Endodermal cell (in vitro differentiated cells): ENCODE measurements at regions not wholly inside any gene's neighbourhood (a gene's known extent, or its start where the extent isn't known, plus 50 kb on each side); places are given as distances from the start of the nearest gene placed in this dataset.

Source experiments
- DNase-seq: peaks from one replicate; pipeline ENCODE4 v3.0.0-alpha.2; 2017
- H3K27ac ChIP-seq: 2 replicates; pipeline ENCODE4 v1.5.1; 2013; ENCODE audit warnings: mild to moderate bottlenecking, low read depth, low read length, moderate library complexity
- H3K27me3 ChIP-seq: 2 replicates; pipeline ENCODE4 v1.6.1; 2013; ENCODE audit warnings: mild to moderate bottlenecking, low read length, moderate library complexity; ENCODE audit not compliant: insufficient read depth, control insufficient read depth, poor library complexity, severe bottlenecking
- H3K36me3 ChIP-seq: 2 replicates; pipeline ENCODE4 v1.7.0; 2013; ENCODE audit warnings: mild to moderate bottlenecking, low read length, moderate library complexity; ENCODE audit not compliant: control insufficient read depth, insufficient read depth
- H3K4me1 ChIP-seq: one replicate; pipeline ENCODE4 v1.7.0; 2013; ENCODE audit warnings: low read length; ENCODE audit not compliant: control insufficient read depth, insufficient read depth
- H3K4me3 ChIP-seq: 2 replicates; pipeline ENCODE4 v1.5.1; 2013; ENCODE audit warnings: mild to moderate bottlenecking, low read length, moderate library complexity
- H3K9ac ChIP-seq: 2 replicates; pipeline ENCODE4 v1.6.1; 2013; ENCODE audit warnings: mild to moderate bottlenecking, low read length, moderate library complexity; ENCODE audit not compliant: poor library complexity, severe bottlenecking; ENCODE audit errors: extremely low read depth
- H3K9me3 ChIP-seq: 2 replicates; pipeline ENCODE4 v1.6.1; 2013; ENCODE audit warnings: mild to moderate bottlenecking, low read length, moderate library complexity; ENCODE audit not compliant: control insufficient read depth
- H3K27ac Mint-ChIP-seq: 2 replicates; pipeline ENCODE4 v1.8.0; 2020; ENCODE audit warnings: mixed read lengths
- H3K27me3 Mint-ChIP-seq: 2 replicates; pipeline ENCODE4 v1.8.0; 2021; ENCODE audit warnings: mild to moderate bottlenecking, mixed read lengths; ENCODE audit not compliant: insufficient read depth
- H3K36me3 Mint-ChIP-seq: 2 replicates; pipeline ENCODE4 v1.8.0; 2020; ENCODE audit warnings: low read depth, mixed read lengths
- H3K4me1 Mint-ChIP-seq: 2 replicates; pipeline ENCODE4 v1.8.0; 2020; ENCODE audit warnings: mixed read lengths
- H3K4me3 Mint-ChIP-seq: 2 replicates; pipeline ENCODE4 v1.8.0; 2020; ENCODE audit warnings: mild to moderate bottlenecking, moderate library complexity, mixed read lengths
- H3K9me3 Mint-ChIP-seq: 2 replicates; pipeline ENCODE4 v1.8.0; 2020; ENCODE audit warnings: mild to moderate bottlenecking, mixed read lengths
- CTCF ChIP-seq: fragments of 200-600 bp; sonication (generic); conservative IDR thresholded peaks from 2 replicates; pipeline ENCODE4 v1.5.0; 2021; ENCODE audit warnings: antibody characterized with exemption, mild to moderate bottlenecking
- WGBS, 2 experiments: methylation state at CpG; one replicate each; pipeline versions ENCODE4 v1.1.5 to v1.1.7; 2013; ENCODE audit warnings: missing lambda C conversion rate in 2 of 2, mixed read lengths in 1 of 2; ENCODE audit not compliant: insufficient coverage in 1 of 2, insufficient read length in 1 of 2; 5-methylcytosine and 5-hydroxymethylcytosine counted together

- Mint-ChIP-seq H3K27me3 (no peaks in the 10 kb centered on the region), H3K4me3 (no peak overlapping the region), H3K4me1 (no peaks in the 10 kb centered on the region), H3K27ac (no peak overlapping the region), H3K9me3 (peaks cover 7% of the 10 kb centered on the region), H3K36me3 (no peaks in the 10 kb centered on the region)
- no peaks in the 10 kb centered on the region for H3K36me3 ChIP-seq
- no peak overlapping the region for H3K27ac ChIP-seq
- no peak overlapping the region for H3K4me3 ChIP-seq
- no peak for DNase-seq
- no peaks in the 10 kb centered on the region for H3K27me3 ChIP-seq
- no peak for TF ChIP-seq CTCF
- H3K9ac ChIP-seq, result no peak overlapping the region
- peaks cover 3% of the 10 kb centered on the region for H3K4me1 ChIP-seq
- H3K9me3 ChIP-seq, result no peaks in the 10 kb centered on the region
These were observed 936.2 kb downstream of the ROBO2 start for GRCh38 chr3:77976079-77976478.

GRCh38 chr3:78003090-78003489 lies 963.2 kb downstream of the ROBO2 start:
- Histone ChIP-seq H3K27me3 (no peaks in the 10 kb centered on the region), H3K4me3 (no peak overlapping the region), H3K9ac (no peak overlapping the region), H3K36me3 (no peaks in the 10 kb centered on the region), H3K4me1 (no peaks in the 10 kb centered on the region), H3K27ac (no peak overlapping the region), H3K9me3 (no peaks in the 10 kb centered on the region)
- no peak overlapping the region for H3K27ac Mint-ChIP-seq
- H3K27me3 Mint-ChIP-seq, result no peaks in the 10 kb centered on the region
- no peaks in the 10 kb centered on the region for H3K9me3 Mint-ChIP-seq
- no peak overlapping the region for H3K4me3 Mint-ChIP-seq
- no peaks in the 10 kb centered on the region for H3K4me1 Mint-ChIP-seq
- peak; percentile 42 for DNase-seq
- TF ChIP-seq CTCF, result no peak
- no peaks in the 10 kb centered on the region for H3K36me3 Mint-ChIP-seq
- WGBS, 2 experiments, result 83 to 89% methylated on average over 4 of the region's 4 CpGs

- Mint-ChIP-seq H3K27ac (no peak overlapping the region), H3K9me3 (no peaks in the 10 kb centered on the region), H3K4me3 (no peak overlapping the region), H3K4me1 (no peaks in the 10 kb centered on the region), H3K27me3 (no peaks in the 10 kb centered on the region), H3K36me3 (no peaks in the 10 kb centered on the region)
- DNase-seq, result no peak
- no peaks in the 10 kb centered on the region for H3K9me3 ChIP-seq
- 86% methylated on average over 2 of the region's 2 CpGs; no CpG with 5 or more reads in 1 of the 2 experiments for WGBS, 2 experiments
- no peaks in the 10 kb centered on the region for H3K27me3 ChIP-seq
- H3K27ac ChIP-seq, result no peak overlapping the region
- no peak overlapping the region for H3K9ac ChIP-seq
- no peak for TF ChIP-seq CTCF
- H3K4me3 ChIP-seq, result no peak overlapping the region
- H3K4me1 ChIP-seq, result no peaks in the 10 kb centered on the region
- no peaks in the 10 kb centered on the region for H3K36me3 ChIP-seq
These were observed 964.7 kb downstream of the ROBO2 start for GRCh38 chr3:78004571-78004970.
